ENCODE measurements at regions not wholly inside any gene's neighbourhood (a gene's known extent, or its start where the extent isn't known, plus 50 kb on each side); places are given as distances from the start of the nearest gene placed in this dataset.

DNA sequence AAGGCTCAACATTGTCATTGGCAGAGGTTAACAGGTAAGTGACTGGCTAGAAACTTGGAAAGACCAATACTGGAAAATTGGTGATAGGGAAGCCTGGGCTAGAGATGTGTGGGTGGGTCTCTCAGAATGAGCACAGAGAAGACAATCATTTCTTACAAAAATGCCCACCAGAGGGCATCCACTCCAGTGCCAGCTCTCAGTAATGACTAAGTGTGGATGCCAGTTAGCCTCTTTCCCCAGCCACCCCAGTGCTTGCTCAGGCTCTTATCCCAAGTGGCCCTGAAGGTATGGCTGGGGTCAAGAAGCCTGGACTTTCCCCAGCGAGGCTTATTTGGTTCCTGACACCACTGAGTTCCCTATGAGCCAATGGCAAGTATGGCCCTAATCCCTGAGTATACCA lies 115.9 kb upstream of the ST8SIA2 start:
- H3K4me1 Mint-ChIP-seq (ENCODE audit: low read depth) = no peaks in the 10 kb centered on the region

DNA sequence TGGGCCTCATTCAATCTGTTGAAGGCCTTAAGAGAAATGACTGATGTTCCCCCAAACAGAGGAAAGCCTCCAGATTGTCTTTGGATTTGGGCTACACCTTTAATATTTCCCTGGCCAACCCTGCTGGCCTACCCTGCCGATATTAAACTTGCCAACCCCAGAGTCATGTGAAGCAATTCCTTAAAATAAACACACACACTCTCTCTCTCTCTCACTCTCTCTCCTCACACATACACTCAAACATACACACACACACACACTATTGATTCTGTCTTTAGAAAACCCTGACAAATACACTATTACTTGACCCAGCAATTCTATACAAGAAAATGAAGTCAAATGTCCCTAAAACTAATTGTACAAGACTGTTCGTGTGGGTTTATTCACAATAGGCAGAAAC lies 109.9 kb upstream of the ST8SIA2 start:
- Mint-ChIP-seq H3K4me1 (ENCODE audit: low read depth) (no peaks in the 10 kb centered on the region), H3K9me3 (ENCODE audit: low read depth) (no peaks in the 10 kb centered on the region), H3K36me3 (ENCODE audit: low read depth) (no peaks in the 10 kb centered on the region), H3K27ac (ENCODE audit: unreplicated experiment) (no peak overlapping the region), H3K27me3 (ENCODE audit: low read depth) (peaks cover 15% of the 10 kb centered on the region), H3K4me3 (ENCODE audit: unreplicated experiment) (no peak overlapping the region)
- TF ChIP-seq, protein P1, sequence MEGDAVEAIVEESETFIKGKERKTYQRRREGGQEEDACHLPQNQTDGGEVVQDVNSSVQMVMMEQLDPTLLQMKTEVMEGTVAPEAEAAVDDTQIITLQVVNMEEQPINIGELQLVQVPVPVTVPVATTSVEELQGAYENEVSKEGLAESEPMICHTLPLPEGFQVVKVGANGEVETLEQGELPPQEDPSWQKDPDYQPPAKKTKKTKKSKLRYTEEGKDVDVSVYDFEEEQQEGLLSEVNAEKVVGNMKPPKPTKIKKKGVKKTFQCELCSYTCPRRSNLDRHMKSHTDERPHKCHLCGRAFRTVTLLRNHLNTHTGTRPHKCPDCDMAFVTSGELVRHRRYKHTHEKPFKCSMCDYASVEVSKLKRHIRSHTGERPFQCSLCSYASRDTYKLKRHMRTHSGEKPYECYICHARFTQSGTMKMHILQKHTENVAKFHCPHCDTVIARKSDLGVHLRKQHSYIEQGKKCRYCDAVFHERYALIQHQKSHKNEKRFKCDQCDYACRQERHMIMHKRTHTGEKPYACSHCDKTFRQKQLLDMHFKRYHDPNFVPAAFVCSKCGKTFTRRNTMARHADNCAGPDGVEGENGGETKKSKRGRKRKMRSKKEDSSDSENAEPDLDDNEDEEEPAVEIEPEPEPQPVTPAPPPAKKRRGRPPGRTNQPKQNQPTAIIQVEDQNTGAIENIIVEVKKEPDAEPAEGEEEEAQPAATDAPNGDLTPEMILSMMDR (IDR thresholded peaks at IDR 0.05) = no peak
- no peak for DNase-seq (ENCODE audit: low spot score)

More for the DNA sequence above, 115.9 kb upstream of the ST8SIA2 start:
- Mint-ChIP-seq H3K36me3 (ENCODE audit: low read depth) (peaks cover 2% of the 10 kb centered on the region), H3K9me3 (ENCODE audit: low read depth) (no peaks in the 10 kb centered on the region), H3K27ac (ENCODE audit: unreplicated experiment) (no peak overlapping the region), H3K27me3 (ENCODE audit: low read depth) (peaks cover 24% of the 10 kb centered on the region), H3K4me3 (ENCODE audit: unreplicated experiment) (no peak overlapping the region)
- TF ChIP-seq, protein P1 (IDR thresholded peaks at IDR 0.05) = peak; percentile 78
- DNase-seq (ENCODE audit: low spot score) = no peak

DNA sequence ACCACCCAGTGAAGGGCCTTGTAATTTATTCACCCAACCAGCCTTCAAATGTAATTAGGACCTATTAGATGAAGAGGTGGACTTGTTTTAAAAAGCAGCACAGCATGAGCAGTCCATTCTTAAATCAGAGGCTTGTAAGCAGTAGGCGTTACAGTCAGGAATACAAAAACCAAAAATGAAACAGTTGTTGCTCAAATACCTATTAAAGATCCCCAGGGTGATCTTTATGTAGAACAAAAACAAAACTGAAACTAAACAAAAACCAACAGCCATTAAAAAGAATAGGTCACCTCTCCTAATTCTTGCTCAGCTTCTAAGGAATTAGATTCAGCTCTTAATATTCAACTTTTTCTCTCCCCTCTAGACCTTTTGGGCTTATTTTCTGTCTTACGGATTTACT lies 104.9 kb upstream of the ST8SIA2 start:
- DNase-seq (ENCODE audit: low spot score) = no peak
- Mint-ChIP-seq H3K27ac (ENCODE audit: unreplicated experiment) (no peak overlapping the region), H3K4me1 (ENCODE audit: low read depth) (no peaks in the 10 kb centered on the region), H3K9me3 (ENCODE audit: low read depth) (no peaks in the 10 kb centered on the region), H3K4me3 (ENCODE audit: unreplicated experiment) (no peak overlapping the region), H3K27me3 (ENCODE audit: low read depth) (peaks cover 11% of the 10 kb centered on the region), H3K36me3 (ENCODE audit: low read depth) (no peaks in the 10 kb centered on the region)
- TF ChIP-seq, protein P1 (IDR thresholded peaks at IDR 0.05) = no peak

DNA sequence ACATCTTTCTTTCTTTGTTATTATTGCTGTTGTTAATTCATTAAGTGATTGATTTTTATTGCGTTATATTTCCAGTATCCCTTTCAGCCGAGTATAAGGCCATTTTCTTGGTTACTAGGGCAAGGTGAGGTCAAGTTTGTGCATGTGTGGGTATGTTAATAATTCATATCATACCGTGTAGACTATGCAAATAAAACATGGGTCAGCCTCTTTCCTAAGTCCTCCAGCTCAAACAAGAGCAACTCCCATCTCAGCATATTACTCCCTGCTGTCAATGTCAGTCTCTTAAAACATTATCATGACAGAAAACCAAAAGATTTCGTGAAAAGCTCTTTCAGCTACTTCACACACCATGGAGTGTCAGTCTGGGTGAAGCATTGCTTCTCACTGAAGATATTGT lies 103.9 kb upstream of the ST8SIA2 start:
- DNase-seq (ENCODE audit: low spot score) = no peak
- H3K4me3 Mint-ChIP-seq (ENCODE audit: unreplicated experiment) = no peak overlapping the region

DNA sequence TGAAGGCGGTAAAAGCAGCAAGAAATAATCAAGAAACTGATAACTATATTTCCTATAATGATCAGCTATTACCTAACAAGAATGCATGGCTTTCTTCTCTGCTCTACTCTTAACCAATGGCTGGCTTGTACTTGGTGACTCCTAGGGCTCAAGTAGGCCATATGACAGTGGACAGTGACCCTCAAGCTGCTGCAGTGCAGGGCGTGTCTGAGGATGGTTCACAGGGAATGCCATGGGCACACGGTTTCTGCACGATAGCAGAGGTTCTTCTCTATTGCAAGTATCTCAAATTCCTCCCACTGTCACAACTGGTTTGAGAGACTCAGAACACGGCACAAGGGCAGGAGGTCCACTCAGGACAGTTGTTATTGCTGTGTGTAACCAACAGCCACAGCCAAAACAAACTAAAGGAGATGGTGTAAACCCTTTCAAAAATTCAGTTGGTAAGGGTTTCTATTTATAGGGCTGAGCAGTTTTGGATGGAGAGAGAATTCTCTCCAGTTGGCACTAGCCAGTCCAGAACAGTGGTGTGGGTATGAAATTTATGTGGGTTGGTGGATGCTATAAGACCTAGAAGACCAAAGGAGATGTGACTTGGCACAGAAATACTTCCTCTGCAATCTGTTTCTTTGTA lies 103.2 kb upstream of the ST8SIA2 start:
- no peak for DNase-seq (ENCODE audit: low spot score)
- Mint-ChIP-seq H3K4me1 (ENCODE audit: low read depth) (no peaks in the 10 kb centered on the region), H3K36me3 (ENCODE audit: low read depth) (no peaks in the 10 kb centered on the region), H3K9me3 (ENCODE audit: low read depth) (no peaks in the 10 kb centered on the region), H3K27ac (ENCODE audit: unreplicated experiment) (no peak overlapping the region), H3K27me3 (ENCODE audit: low read depth) (peaks cover 15% of the 10 kb centered on the region), H3K4me3 (ENCODE audit: unreplicated experiment) (no peak overlapping the region)
- TF ChIP-seq, protein P1 (IDR thresholded peaks at IDR 0.05) = no peak

More for the DNA sequence above, 103.9 kb upstream of the ST8SIA2 start:
- peaks cover 15% of the 10 kb centered on the region for H3K27me3 Mint-ChIP-seq (ENCODE audit: low read depth)
- no peaks in the 10 kb centered on the region for H3K36me3 Mint-ChIP-seq (ENCODE audit: low read depth)
- TF ChIP-seq, protein P1 (IDR thresholded peaks at IDR 0.05) = no peak
- no peak overlapping the region for H3K27ac Mint-ChIP-seq (ENCODE audit: unreplicated experiment)
- no peaks in the 10 kb centered on the region for H3K4me1 Mint-ChIP-seq (ENCODE audit: low read depth)
- no peaks in the 10 kb centered on the region for H3K9me3 Mint-ChIP-seq (ENCODE audit: low read depth)
